ENCODE measurements at regions not wholly inside any gene's neighbourhood (a gene's known extent, or its start where the extent isn't known, plus 50 kb on each side); places are given as distances from the start of the nearest gene placed in this dataset.

GRCh38 chr1:82755191-82755590 is 954.5 kb downstream of the ADGRL2 start:
- Histone ChIP-seq H2AFZ (ENCODE audit: low read length) (no peak overlapping the region), H3K27me3 (ENCODE audit: insufficient read depth, low read length) (no peaks in the 10 kb centered on the region), H3K4me1 (ENCODE audit: insufficient read depth, low read length, severe bottlenecking) (no peaks in the 10 kb centered on the region), H3K9me2 (ENCODE audit: low read depth, low read length) (no peaks in the 10 kb centered on the region), H3K9ac (ENCODE audit: low read length) (no peak overlapping the region), H4K20me1 (ENCODE audit: insufficient read depth, low read length) (no peaks in the 10 kb centered on the region), H3K4me3 (ENCODE audit: low read depth, low read length, poor library complexity, severe bottlenecking) (no peak overlapping the region), H3F3A (ENCODE audit: insufficient read depth, low read length) (no peaks in the 10 kb centered on the region), H3K9me3 (ENCODE audit: low read length) (no peaks in the 10 kb centered on the region), H3K79me2 (ENCODE audit: insufficient read depth, low read length) (no peaks in the 10 kb centered on the region), H3K36me3 (ENCODE audit: insufficient read depth, low read length) (no peaks in the 10 kb centered on the region), H3K4me2 (ENCODE audit: low read length) (no peak overlapping the region), H3K27ac (ENCODE audit: low read depth, low read length, poor library complexity, severe bottlenecking) (no peak overlapping the region)
- TF ChIP-seq, protein P1, sequence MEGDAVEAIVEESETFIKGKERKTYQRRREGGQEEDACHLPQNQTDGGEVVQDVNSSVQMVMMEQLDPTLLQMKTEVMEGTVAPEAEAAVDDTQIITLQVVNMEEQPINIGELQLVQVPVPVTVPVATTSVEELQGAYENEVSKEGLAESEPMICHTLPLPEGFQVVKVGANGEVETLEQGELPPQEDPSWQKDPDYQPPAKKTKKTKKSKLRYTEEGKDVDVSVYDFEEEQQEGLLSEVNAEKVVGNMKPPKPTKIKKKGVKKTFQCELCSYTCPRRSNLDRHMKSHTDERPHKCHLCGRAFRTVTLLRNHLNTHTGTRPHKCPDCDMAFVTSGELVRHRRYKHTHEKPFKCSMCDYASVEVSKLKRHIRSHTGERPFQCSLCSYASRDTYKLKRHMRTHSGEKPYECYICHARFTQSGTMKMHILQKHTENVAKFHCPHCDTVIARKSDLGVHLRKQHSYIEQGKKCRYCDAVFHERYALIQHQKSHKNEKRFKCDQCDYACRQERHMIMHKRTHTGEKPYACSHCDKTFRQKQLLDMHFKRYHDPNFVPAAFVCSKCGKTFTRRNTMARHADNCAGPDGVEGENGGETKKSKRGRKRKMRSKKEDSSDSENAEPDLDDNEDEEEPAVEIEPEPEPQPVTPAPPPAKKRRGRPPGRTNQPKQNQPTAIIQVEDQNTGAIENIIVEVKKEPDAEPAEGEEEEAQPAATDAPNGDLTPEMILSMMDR (IDR thresholded peaks at IDR 0.05; ENCODE audit: low read length), result no peak

- no peaks in the 10 kb centered on the region for H3K9me3 ChIP-seq (ENCODE audit: low read length)
- H3K27me3 ChIP-seq (ENCODE audit: insufficient read depth, low read length), result no peaks in the 10 kb centered on the region
- no peak overlapping the region for H3K9ac ChIP-seq (ENCODE audit: low read length)
- no peak overlapping the region for H2AFZ ChIP-seq (ENCODE audit: low read length)
- H3K4me2 ChIP-seq (ENCODE audit: low read length), result no peak overlapping the region
- no peak for TF ChIP-seq EZH2 (IDR thresholded peaks at IDR 0.05; ENCODE audit: borderline replicate concordance, low read length)
- TF ChIP-seq, protein P1 (IDR thresholded peaks at IDR 0.05; ENCODE audit: low read length), result no peak
- no peaks in the 10 kb centered on the region for H3K9me2 ChIP-seq (ENCODE audit: low read depth, low read length)
- H3K4me1 ChIP-seq (ENCODE audit: insufficient read depth, low read length, severe bottlenecking), result no peaks in the 10 kb centered on the region
- H3K4me3 ChIP-seq (ENCODE audit: low read depth, low read length, poor library complexity, severe bottlenecking), result no peak overlapping the region
- no peaks in the 10 kb centered on the region for H3K79me2 ChIP-seq (ENCODE audit: insufficient read depth, low read length)
- H3K36me3 ChIP-seq (ENCODE audit: insufficient read depth, low read length), result no peaks in the 10 kb centered on the region
- H3K27ac ChIP-seq (ENCODE audit: low read depth, low read length, poor library complexity, severe bottlenecking), result no peak overlapping the region
- H3F3A ChIP-seq (ENCODE audit: insufficient read depth, low read length), result no peaks in the 10 kb centered on the region
- no peaks in the 10 kb centered on the region for H4K20me1 ChIP-seq (ENCODE audit: insufficient read depth, low read length)
Measured at GRCh38 chr1:82752046-82752445, 951.3 kb downstream of the ADGRL2 start.

- Histone ChIP-seq H3K9me3 (ENCODE audit: low read length) (no peaks in the 10 kb centered on the region), H3K27ac (ENCODE audit: low read depth, low read length, poor library complexity, severe bottlenecking) (no peak overlapping the region), H3K4me3 (ENCODE audit: low read depth, low read length, poor library complexity, severe bottlenecking) (no peak overlapping the region), H3K36me3 (ENCODE audit: insufficient read depth, low read length) (no peaks in the 10 kb centered on the region), H2AFZ (ENCODE audit: low read length) (no peak overlapping the region), H4K20me1 (ENCODE audit: insufficient read depth, low read length) (no peaks in the 10 kb centered on the region), H3K9me2 (ENCODE audit: low read depth, low read length) (no peaks in the 10 kb centered on the region), H3K27me3 (ENCODE audit: insufficient read depth, low read length) (no peaks in the 10 kb centered on the region), H3K4me1 (ENCODE audit: insufficient read depth, low read length, severe bottlenecking) (no peaks in the 10 kb centered on the region), H3K9ac (ENCODE audit: low read length) (no peak overlapping the region), H3F3A (ENCODE audit: insufficient read depth, low read length) (no peaks in the 10 kb centered on the region), H3K4me2 (ENCODE audit: low read length) (no peak overlapping the region), H3K79me2 (ENCODE audit: insufficient read depth, low read length) (no peaks in the 10 kb centered on the region)
- TF ChIP-seq, protein P1 (IDR thresholded peaks at IDR 0.05; ENCODE audit: low read length), result no peak
- TF ChIP-seq EZH2 (IDR thresholded peaks at IDR 0.05; ENCODE audit: borderline replicate concordance, low read length), result no peak
Measured at GRCh38 chr1:82733645-82734044, 932.9 kb downstream of the ADGRL2 start.
